Endodermal cell (in vitro differentiated cells): ENCODE measurements at regions not wholly inside any gene's neighbourhood (a gene's known extent, or its start where the extent isn't known, plus 50 kb on each side); places are given as distances from the start of the nearest gene placed in this dataset.

Source experiments
- DNase-seq: peaks from one replicate; pipeline ENCODE4 v3.0.0-alpha.2; 2017
- H3K27ac ChIP-seq: 2 replicates; pipeline ENCODE4 v1.5.1; 2013; ENCODE audit warnings: mild to moderate bottlenecking, low read depth, low read length, moderate library complexity
- H3K27me3 ChIP-seq: 2 replicates; pipeline ENCODE4 v1.6.1; 2013; ENCODE audit warnings: mild to moderate bottlenecking, low read length, moderate library complexity; ENCODE audit not compliant: insufficient read depth, control insufficient read depth, poor library complexity, severe bottlenecking
- H3K36me3 ChIP-seq: 2 replicates; pipeline ENCODE4 v1.7.0; 2013; ENCODE audit warnings: mild to moderate bottlenecking, low read length, moderate library complexity; ENCODE audit not compliant: control insufficient read depth, insufficient read depth
- H3K4me1 ChIP-seq: one replicate; pipeline ENCODE4 v1.7.0; 2013; ENCODE audit warnings: low read length; ENCODE audit not compliant: control insufficient read depth, insufficient read depth
- H3K4me3 ChIP-seq: 2 replicates; pipeline ENCODE4 v1.5.1; 2013; ENCODE audit warnings: mild to moderate bottlenecking, low read length, moderate library complexity
- H3K9ac ChIP-seq: 2 replicates; pipeline ENCODE4 v1.6.1; 2013; ENCODE audit warnings: mild to moderate bottlenecking, low read length, moderate library complexity; ENCODE audit not compliant: poor library complexity, severe bottlenecking; ENCODE audit errors: extremely low read depth
- H3K9me3 ChIP-seq: 2 replicates; pipeline ENCODE4 v1.6.1; 2013; ENCODE audit warnings: mild to moderate bottlenecking, low read length, moderate library complexity; ENCODE audit not compliant: control insufficient read depth
- H3K27ac Mint-ChIP-seq: 2 replicates; pipeline ENCODE4 v1.8.0; 2020; ENCODE audit warnings: mixed read lengths
- H3K27me3 Mint-ChIP-seq: 2 replicates; pipeline ENCODE4 v1.8.0; 2021; ENCODE audit warnings: mild to moderate bottlenecking, mixed read lengths; ENCODE audit not compliant: insufficient read depth
- H3K36me3 Mint-ChIP-seq: 2 replicates; pipeline ENCODE4 v1.8.0; 2020; ENCODE audit warnings: low read depth, mixed read lengths
- H3K4me1 Mint-ChIP-seq: 2 replicates; pipeline ENCODE4 v1.8.0; 2020; ENCODE audit warnings: mixed read lengths
- H3K4me3 Mint-ChIP-seq: 2 replicates; pipeline ENCODE4 v1.8.0; 2020; ENCODE audit warnings: mild to moderate bottlenecking, moderate library complexity, mixed read lengths
- H3K9me3 Mint-ChIP-seq: 2 replicates; pipeline ENCODE4 v1.8.0; 2020; ENCODE audit warnings: mild to moderate bottlenecking, mixed read lengths
- CTCF ChIP-seq: fragments of 200-600 bp; sonication (generic); conservative IDR thresholded peaks from 2 replicates; pipeline ENCODE4 v1.5.0; 2021; ENCODE audit warnings: antibody characterized with exemption, mild to moderate bottlenecking
- WGBS, 2 experiments: methylation state at CpG; one replicate each; pipeline versions ENCODE4 v1.1.5 to v1.1.7; 2013; ENCODE audit warnings: missing lambda C conversion rate in 2 of 2, mixed read lengths in 1 of 2; ENCODE audit not compliant: insufficient coverage in 1 of 2, insufficient read length in 1 of 2; 5-methylcytosine and 5-hydroxymethylcytosine counted together

GRCh38 chr1:38331496-38332210, 285.1 kb upstream of the POU3F1 start:
- H3K36me3 ChIP-seq, result no peaks in the 10 kb centered on the region
- Mint-ChIP-seq H3K4me1 (no peaks in the 10 kb centered on the region), H3K4me3 (no peak overlapping the region), H3K27me3 (no peaks in the 10 kb centered on the region), H3K27ac (no peak overlapping the region), H3K36me3 (no peaks in the 10 kb centered on the region), H3K9me3 (no peaks in the 10 kb centered on the region)
- no peak overlapping the region for H3K27ac ChIP-seq
- no peak overlapping the region for H3K9ac ChIP-seq
- H3K4me3 ChIP-seq, result no peak overlapping the region
- H3K9me3 ChIP-seq, result no peaks in the 10 kb centered on the region
- TF ChIP-seq CTCF, result no peak
- no peak for DNase-seq
- 42% methylated on average over 2 of the region's 2 CpGs; no CpG with 5 or more reads in 1 of the 2 experiments for WGBS, 2 experiments
- no peaks in the 10 kb centered on the region for H3K4me1 ChIP-seq
- no peaks in the 10 kb centered on the region for H3K27me3 ChIP-seq

- TF ChIP-seq CTCF, result no peak
- no peaks in the 10 kb centered on the region for H3K36me3 Mint-ChIP-seq
- 60 to 90% methylated on average over 1 to 5 of the region's 5 CpGs for whole genome bisulfite sequencing, 2 experiments
Measured at GRCh38 chr1:38330799-38331198, 284.2 kb upstream of the POU3F1 start.

GRCh38 chr1:38329644-38330043, 283.1 kb upstream of the POU3F1 start:
- Mint-ChIP-seq H3K27ac (no peak overlapping the region), H3K4me1 (no peaks in the 10 kb centered on the region), H3K27me3 (peaks cover 3% of the 10 kb centered on the region), H3K9me3 (no peaks in the 10 kb centered on the region), H3K36me3 (peaks cover 10% of the 10 kb centered on the region), H3K4me3 (no peak overlapping the region)
- Histone ChIP-seq H3K9me3 (peaks cover 5% of the 10 kb centered on the region), H3K36me3 (no peaks in the 10 kb centered on the region), H3K27me3 (no peaks in the 10 kb centered on the region), H3K4me1 (no peaks in the 10 kb centered on the region), H3K4me3 (no peak overlapping the region), H3K27ac (no peak overlapping the region), H3K9ac (no peak overlapping the region)
- no peak for DNase-seq
- WGBS, 2 experiments, result 44 to 83% methylated on average over 1 to 2 of the region's 2 CpGs
- TF ChIP-seq CTCF, result no peak

More at GRCh38 chr1:38330799-38331198, 284.2 kb upstream of the POU3F1 start:
- Histone ChIP-seq H3K9ac (no peak overlapping the region), H3K36me3 (no peaks in the 10 kb centered on the region), H3K27me3 (no peaks in the 10 kb centered on the region), H3K9me3 (no peaks in the 10 kb centered on the region), H3K4me3 (no peak overlapping the region), H3K4me1 (no peaks in the 10 kb centered on the region), H3K27ac (no peak overlapping the region)
- Mint-ChIP-seq H3K9me3 (no peaks in the 10 kb centered on the region), H3K4me1 (no peaks in the 10 kb centered on the region), H3K27me3 (no peaks in the 10 kb centered on the region), H3K27ac (no peak overlapping the region), H3K4me3 (no peak overlapping the region)
- DNase-seq, result no peak
